GM10266 (cell line): ENCODE measurements at regions not wholly inside any gene's neighbourhood (a gene's known extent, or its start where the extent isn't known, plus 50 kb on each side); places are given as distances from the start of the nearest gene placed in this dataset.

ENCODE experiments used
- DNase-seq: peaks from one replicate; pipeline ENCODE4 v3.0.0; 2012; ENCODE audit errors: extremely low spot score
- CTCF ChIP-seq: IDR thresholded peaks from 2 replicates; pipeline ENCODE4 v1.5.1; 2012; ENCODE audit warnings: mild to moderate bottlenecking, low read depth; ENCODE audit not compliant: control insufficient read depth, insufficient read depth; ENCODE audit errors: missing control alignments

- DNase-seq: peak; percentile 18
- TF ChIP-seq CTCF: peak; percentile 70
Measured at GRCh38 chr20:40251284-40251932, 437.6 kb downstream of the MAFB start.

GRCh38 chr20:40249805-40250204, 439.2 kb downstream of the MAFB start:
- DNase-seq: no peak
- no peak for TF ChIP-seq CTCF

GRCh38 chr20:40245829-40246228, 443.2 kb downstream of the MAFB start:
- no peak for TF ChIP-seq CTCF
- no peak for DNase-seq

- TF ChIP-seq CTCF: no peak
Measured at GRCh38 chr20:40244286-40244685, 444.8 kb downstream of the MAFB start.

GRCh38 chr20:40241596-40242343, 447.3 kb downstream of the MAFB start:
- no peak for DNase-seq
- TF ChIP-seq CTCF: no peak

More at GRCh38 chr20:40244286-40244685, 444.8 kb downstream of the MAFB start:
- no peak for DNase-seq

- DNase-seq: no peak
- no peak for TF ChIP-seq CTCF
Measured at GRCh38 chr20:40238511-40238910, 450.5 kb downstream of the MAFB start.

GRCh38 chr20:40234593-40234992, 454.4 kb downstream of the MAFB start:
- no peak for TF ChIP-seq CTCF
- no peak for DNase-seq
